ENCODE measurements at regions not wholly inside any gene's neighbourhood (a gene's known extent, or its start where the extent isn't known, plus 50 kb on each side); places are given as distances from the start of the nearest gene placed in this dataset.

- Histone ChIP-seq H3K9me3 (no peaks in the 10 kb centered on the region), H3K4me3 (ENCODE audit: low read depth, low read length) (no peak overlapping the region), H3K4me1 (peaks cover 26% of the 10 kb centered on the region), H3K36me3 (ENCODE audit: control insufficient read depth, insufficient read depth, low read length) (no peaks in the 10 kb centered on the region), H3K27me3 (replicated peaks; ENCODE audit: control insufficient read depth, insufficient read depth, low read length) (no peaks in the 10 kb centered on the region)
- no peak for DNase-seq
- H3K4me1 Mint-ChIP-seq (ENCODE audit: low read depth, unreplicated experiment) = peaks cover 26% of the 10 kb centered on the region
- BruUV-seq (replicated peaks) = no TSS peak
- no peaks in the 10 kb centered on the region for H3K9me3 Mint-ChIP-seq (ENCODE audit: unreplicated experiment)
- ChIA-PET POLR2A (no interaction called here), CTCF (no interaction called here)
- peak overlapping the region; percentile 42 for H3K4me3 Mint-ChIP-seq (ENCODE audit: unreplicated experiment)
- no peaks in the 10 kb centered on the region for H3K36me3 Mint-ChIP-seq (ENCODE audit: insufficient read depth, unreplicated experiment)
- intact Hi-C loops (cut with micrococcal nuclease; ENCODE audit: unreplicated experiment) = loop anchor here (5.0 kb wide), 1 partner anchor 64 kb away; no protein-coding TSS in a partner anchor
- H3K27ac Mint-ChIP-seq (ENCODE audit: unreplicated experiment) = no peak overlapping the region
- TF ChIP-seq CTCF (IDR thresholded peaks at IDR 0.05; ENCODE audit: insufficient read depth in 1 of 2, low read depth in 1 of 2, low read length in 1 of 2, severe bottlenecking in 1 of 2, unreplicated experiment in 1 of 2) = no peak
- H3K27me3 Mint-ChIP-seq (ENCODE audit: insufficient read depth, unreplicated experiment) = no peaks in the 10 kb centered on the region
These were observed 188.5 kb downstream of the FOXO1 start for GRCh38 chr13:40477623-40478608.

GRCh38 chr13:40478775-40479174 lies 187.7 kb downstream of the FOXO1 start:
- Mint-ChIP-seq H3K27me3 (ENCODE audit: insufficient read depth, unreplicated experiment) (no peaks in the 10 kb centered on the region), H3K4me1 (ENCODE audit: low read depth, unreplicated experiment) (peaks cover 26% of the 10 kb centered on the region), H3K9me3 (ENCODE audit: unreplicated experiment) (no peaks in the 10 kb centered on the region), H3K36me3 (ENCODE audit: insufficient read depth, unreplicated experiment) (no peaks in the 10 kb centered on the region), H3K4me3 (ENCODE audit: unreplicated experiment) (no peak overlapping the region), H3K27ac (ENCODE audit: unreplicated experiment) (no peak overlapping the region)
- no peak for DNase-seq
- POLR2A ChIA-PET = no interaction called here
- H3K4me1 ChIP-seq = peaks cover 21% of the 10 kb centered on the region
- intact Hi-C loops (cut with micrococcal nuclease; ENCODE audit: unreplicated experiment) = loop anchor here (5.0 kb wide), 1 partner anchor 64 kb away; no protein-coding TSS in a partner anchor
- CTCF ChIA-PET = no interaction called here
- TF ChIP-seq CTCF (IDR thresholded peaks at IDR 0.05; ENCODE audit: insufficient read depth in 1 of 2, low read depth in 1 of 2, low read length in 1 of 2, severe bottlenecking in 1 of 2, unreplicated experiment in 1 of 2) = no peak
- H3K27me3 ChIP-seq (replicated peaks; ENCODE audit: control insufficient read depth, insufficient read depth, low read length) = no peaks in the 10 kb centered on the region
- H3K36me3 ChIP-seq (ENCODE audit: control insufficient read depth, insufficient read depth, low read length) = no peaks in the 10 kb centered on the region
- H3K4me3 ChIP-seq (ENCODE audit: low read depth, low read length) = no peak overlapping the region
- BruUV-seq (replicated peaks) = no TSS peak
- no peaks in the 10 kb centered on the region for H3K9me3 ChIP-seq

- no TSS peak for BruUV-seq (replicated peaks)
- CTCF ChIA-PET = no interaction called here
- Mint-ChIP-seq H3K27me3 (ENCODE audit: insufficient read depth, unreplicated experiment) (no peaks in the 10 kb centered on the region), H3K4me3 (ENCODE audit: unreplicated experiment) (no peak overlapping the region), H3K36me3 (ENCODE audit: insufficient read depth, unreplicated experiment) (no peaks in the 10 kb centered on the region), H3K9me3 (ENCODE audit: unreplicated experiment) (no peaks in the 10 kb centered on the region), H3K4me1 (ENCODE audit: low read depth, unreplicated experiment) (peaks cover 26% of the 10 kb centered on the region), H3K27ac (ENCODE audit: unreplicated experiment) (no peak overlapping the region)
- intact Hi-C loops (cut with micrococcal nuclease; ENCODE audit: unreplicated experiment) = loop anchor here (5.0 kb wide), 1 partner anchor 63 kb away; no protein-coding TSS in a partner anchor
- H3K9me3 ChIP-seq = no peaks in the 10 kb centered on the region
- POLR2A ChIA-PET = no interaction called here
- H3K4me1 ChIP-seq = peaks cover 21% of the 10 kb centered on the region
- no peak for DNase-seq
- no peak for TF ChIP-seq CTCF (IDR thresholded peaks at IDR 0.05; ENCODE audit: insufficient read depth in 1 of 2, low read depth in 1 of 2, low read length in 1 of 2, severe bottlenecking in 1 of 2, unreplicated experiment in 1 of 2)
- no peaks in the 10 kb centered on the region for H3K27me3 ChIP-seq (replicated peaks; ENCODE audit: control insufficient read depth, insufficient read depth, low read length)
- H3K36me3 ChIP-seq (ENCODE audit: control insufficient read depth, insufficient read depth, low read length) = no peaks in the 10 kb centered on the region
- no peak overlapping the region for H3K4me3 ChIP-seq (ENCODE audit: low read depth, low read length)
These were observed 187.1 kb downstream of the FOXO1 start for GRCh38 chr13:40479196-40479845.

Data from Caco-2 (cell line).